ENCODE measurements at regions not wholly inside any gene's neighbourhood (a gene's known extent, or its start where the extent isn't known, plus 50 kb on each side); places are given as distances from the start of the nearest gene placed in this dataset.

DNA sequence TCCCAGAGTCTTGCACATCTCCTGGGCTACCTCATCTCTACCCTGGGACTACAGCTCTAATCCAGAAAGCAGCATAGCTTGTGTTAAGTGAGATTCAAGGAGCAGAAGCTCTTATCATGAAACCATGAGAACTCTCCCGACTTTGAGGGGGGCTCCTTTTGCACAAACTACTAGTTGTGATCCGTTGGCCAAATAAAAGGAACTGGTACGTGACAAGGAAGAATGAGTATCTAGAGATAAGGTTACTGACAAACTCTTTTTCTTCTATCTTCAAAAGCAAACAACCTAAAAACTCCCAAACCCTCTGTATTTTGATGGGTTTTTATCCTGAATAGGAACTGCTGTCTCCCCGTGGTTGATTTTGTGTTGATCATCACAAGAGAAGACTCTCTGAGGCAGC is 168.5 kb downstream of the SLC24A2 start:
- Histone ChIP-seq H3K27ac (no peak overlapping the region), H3K27me3 (ENCODE audit: insufficient read depth, low read depth) (peaks cover 13% of the 10 kb centered on the region), H3K9me2 (ENCODE audit: insufficient read depth) (no peaks in the 10 kb centered on the region), H3F3A (ENCODE audit: insufficient read depth, low read depth) (no peaks in the 10 kb centered on the region), H4K20me1 (ENCODE audit: insufficient read depth) (no peaks in the 10 kb centered on the region), H3K36me3 (ENCODE audit: low read depth) (no peaks in the 10 kb centered on the region), H3K9me3 (ENCODE audit: insufficient read depth, low read depth) (no peaks in the 10 kb centered on the region), H3K4me3 (no peak overlapping the region), H3K79me2 (ENCODE audit: low read depth) (no peaks in the 10 kb centered on the region), H3K4me1 (replicated peaks; ENCODE audit: insufficient read depth) (no peaks in the 10 kb centered on the region), H3K4me2 (no peak overlapping the region), H2AFZ (no peak overlapping the region)
- ChIA-PET CTCF (no interaction called here), POLR2A (ENCODE audit: unreplicated experiment) (no interaction called here)
- no peak for DNase-seq
- no peak for TF ChIP-seq EZH2 (IDR thresholded peaks at IDR 0.05; ENCODE audit: low read depth)
- TF ChIP-seq, protein P1, sequence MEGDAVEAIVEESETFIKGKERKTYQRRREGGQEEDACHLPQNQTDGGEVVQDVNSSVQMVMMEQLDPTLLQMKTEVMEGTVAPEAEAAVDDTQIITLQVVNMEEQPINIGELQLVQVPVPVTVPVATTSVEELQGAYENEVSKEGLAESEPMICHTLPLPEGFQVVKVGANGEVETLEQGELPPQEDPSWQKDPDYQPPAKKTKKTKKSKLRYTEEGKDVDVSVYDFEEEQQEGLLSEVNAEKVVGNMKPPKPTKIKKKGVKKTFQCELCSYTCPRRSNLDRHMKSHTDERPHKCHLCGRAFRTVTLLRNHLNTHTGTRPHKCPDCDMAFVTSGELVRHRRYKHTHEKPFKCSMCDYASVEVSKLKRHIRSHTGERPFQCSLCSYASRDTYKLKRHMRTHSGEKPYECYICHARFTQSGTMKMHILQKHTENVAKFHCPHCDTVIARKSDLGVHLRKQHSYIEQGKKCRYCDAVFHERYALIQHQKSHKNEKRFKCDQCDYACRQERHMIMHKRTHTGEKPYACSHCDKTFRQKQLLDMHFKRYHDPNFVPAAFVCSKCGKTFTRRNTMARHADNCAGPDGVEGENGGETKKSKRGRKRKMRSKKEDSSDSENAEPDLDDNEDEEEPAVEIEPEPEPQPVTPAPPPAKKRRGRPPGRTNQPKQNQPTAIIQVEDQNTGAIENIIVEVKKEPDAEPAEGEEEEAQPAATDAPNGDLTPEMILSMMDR (conservative IDR thresholded peaks at IDR 0.05): no peak
- intact Hi-C loops (cut with micrococcal nuclease; ENCODE audit: unreplicated experiment): no loop called here
- no TSS peak for BruUV-seq (replicated peaks)

DNA sequence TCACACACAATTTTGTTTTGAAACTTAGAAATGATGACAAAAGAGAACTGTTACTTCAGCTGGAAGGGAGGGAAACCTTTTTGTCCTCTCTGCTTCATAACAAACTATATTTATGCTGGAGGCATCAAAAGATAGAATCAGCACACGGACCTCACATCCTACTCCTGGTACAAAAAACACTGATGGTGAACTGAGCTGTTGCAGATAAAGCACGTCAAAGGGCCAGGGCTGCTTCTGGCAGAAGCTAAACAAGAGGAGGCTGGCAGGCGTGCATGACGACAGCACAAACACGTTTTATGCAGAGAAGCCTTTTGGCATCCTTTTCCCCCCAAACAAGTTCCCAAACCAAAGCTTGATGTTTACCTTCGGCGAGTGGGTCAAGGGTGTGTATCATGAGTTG is 169.6 kb downstream of the SLC24A2 start:
- ChIA-PET CTCF (no interaction called here), POLR2A (ENCODE audit: unreplicated experiment) (no interaction called here)
- BruUV-seq (replicated peaks): no TSS peak
- Histone ChIP-seq H3K27ac (no peak overlapping the region), H4K20me1 (ENCODE audit: insufficient read depth) (no peaks in the 10 kb centered on the region), H3F3A (ENCODE audit: insufficient read depth, low read depth) (no peaks in the 10 kb centered on the region), H3K79me2 (ENCODE audit: low read depth) (no peaks in the 10 kb centered on the region), H3K9me2 (ENCODE audit: insufficient read depth) (no peaks in the 10 kb centered on the region), H3K4me3 (no peak overlapping the region), H3K36me3 (ENCODE audit: low read depth) (no peaks in the 10 kb centered on the region), H3K27me3 (ENCODE audit: insufficient read depth, low read depth) (peaks cover 13% of the 10 kb centered on the region), H2AFZ (no peak overlapping the region), H3K9me3 (ENCODE audit: insufficient read depth, low read depth) (no peaks in the 10 kb centered on the region), H3K4me2 (no peak overlapping the region), H3K4me1 (replicated peaks; ENCODE audit: insufficient read depth) (no peaks in the 10 kb centered on the region)
- intact Hi-C loops (cut with micrococcal nuclease; ENCODE audit: unreplicated experiment): no loop called here
- DNase-seq: no peak
- TF ChIP-seq, protein P1 (conservative IDR thresholded peaks at IDR 0.05): no peak
- TF ChIP-seq EZH2 (IDR thresholded peaks at IDR 0.05; ENCODE audit: low read depth): no peak

DNA sequence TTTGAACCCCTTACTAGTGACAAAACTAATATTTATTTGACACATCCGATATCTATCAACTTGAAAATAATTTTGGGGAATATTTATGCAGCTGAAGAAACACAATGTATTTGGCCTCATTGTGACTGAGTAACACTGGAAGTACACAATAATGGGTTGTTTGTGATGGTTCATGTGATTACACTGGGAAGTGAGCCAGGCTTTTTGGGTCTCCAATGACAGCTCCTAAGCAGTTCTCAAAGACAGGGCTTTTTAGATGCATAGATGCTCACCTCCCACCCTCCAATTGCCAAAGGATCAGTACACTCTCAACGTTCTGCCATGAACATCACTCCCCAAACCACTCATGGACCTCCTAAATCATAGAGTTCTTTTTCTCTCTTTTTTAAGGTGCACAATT is 170.0 kb downstream of the SLC24A2 start:
- Histone ChIP-seq H3K4me3 (no peak overlapping the region), H3K36me3 (ENCODE audit: low read depth) (no peaks in the 10 kb centered on the region), H3K27ac (no peak overlapping the region), H3F3A (ENCODE audit: insufficient read depth, low read depth) (no peaks in the 10 kb centered on the region), H3K9me2 (ENCODE audit: insufficient read depth) (no peaks in the 10 kb centered on the region), H4K20me1 (ENCODE audit: insufficient read depth) (no peaks in the 10 kb centered on the region), H2AFZ (no peak overlapping the region), H3K4me2 (no peak overlapping the region), H3K9me3 (ENCODE audit: insufficient read depth, low read depth) (no peaks in the 10 kb centered on the region), H3K4me1 (replicated peaks; ENCODE audit: insufficient read depth) (no peaks in the 10 kb centered on the region), H3K27me3 (ENCODE audit: insufficient read depth, low read depth) (peaks cover 13% of the 10 kb centered on the region), H3K79me2 (ENCODE audit: low read depth) (no peaks in the 10 kb centered on the region)
- no peak for DNase-seq
- no TSS peak for BruUV-seq (replicated peaks)
- intact Hi-C loops (cut with micrococcal nuclease; ENCODE audit: unreplicated experiment): no loop called here
- ChIA-PET CTCF (no interaction called here), POLR2A (ENCODE audit: unreplicated experiment) (no interaction called here)
- no peak for TF ChIP-seq EZH2 (IDR thresholded peaks at IDR 0.05; ENCODE audit: low read depth)
- TF ChIP-seq, protein P1 (conservative IDR thresholded peaks at IDR 0.05): no peak

All from PC-9 (cell line).